Adrenal gland (tissue), 9 donors: ENCODE measurements at regions not wholly inside any gene's neighbourhood (a gene's known extent, or its start where the extent isn't known, plus 50 kb on each side); places are given as distances from the start of the nearest gene placed in this dataset.

Experiments
- DNase-seq, 7 donors: peaks; one replicate each; pipeline ENCODE4 v3.0.0-alpha.2; 2019 to 2020
- H3K27ac ChIP-seq, 5 donors: fragments of 200-600 bp; sonication (generic) in 4 of 5; 1 replicate in 3 of 5; 2 replicates in 2 of 5; pipeline versions ENCODE4 v1.5.1 to v1.8.0; 2016 to 2020; ENCODE audit warnings: mild to moderate bottlenecking in 1 of 5
- H3K27me3 ChIP-seq: fragments of 200-600 bp; 2 replicates; pipeline ENCODE4 v1.8.0; 2021
- H3K36me3 ChIP-seq, 2 donors: fragments of 200-600 bp; replicated peaks in 1 of 2; 1 replicate in 1 of 2; 2 replicates in 1 of 2; pipeline versions ENCODE4 v1.5.1 to v1.8.0; 2018 to 2022
- H3K4me1 ChIP-seq, 2 donors: fragments of 200-600 bp; replicated peaks in 1 of 2; 1 replicate in 1 of 2; 2 replicates in 1 of 2; pipeline versions ENCODE4 v1.5.1 to v1.8.0; 2018 to 2021
- H3K4me3 ChIP-seq, 4 donors: fragments of 200-600 bp; sonication (generic) in 3 of 4; one replicate each; pipeline ENCODE4 v1.5.1; 2016 to 2018
- H3K9me3 ChIP-seq, 3 donors: fragments of 200-600 bp; sonication (generic) in 1 of 3; replicated peaks in 1 of 3; 1 replicate in 2 of 3; 2 replicates in 1 of 3; pipeline versions ENCODE4 v1.5.1 to v1.8.0; 2016 to 2021
- CTCF ChIP-seq, 6 experiments: fragments of 450-650 bp in 4 of 6; fragments of 200-600 bp in 2 of 6; sonication (generic) in 1 of 6; IDR thresholded peaks; 1 replicate in 5 of 6; 2 replicates in 1 of 6; pipeline versions ENCODE4 v1.5.1 to v1.8.0; 2016 to 2021; ENCODE audit warnings: antibody characterized with exemption in 6 of 6, mild to moderate bottlenecking in 2 of 6, moderate library complexity in 1 of 6
- POLR2A ChIP-seq, 2 donors: fragments of 450-650 bp; IDR thresholded peaks; one replicate each; pipeline ENCODE4 v1.6.1; 2017; ENCODE audit warnings: antibody characterized with exemption in 2 of 2, mild to moderate bottlenecking in 2 of 2, moderate library complexity in 1 of 2
- WGBS, 4 donors: extraction: QIAGEN DNeasy Blood & Tissue Kit in 2 of 4; methylation state at CpG; one replicate each; pipeline versions ENCODE4 v1.1.5 to v1.1.7; 2013 to 2017; 5-methylcytosine and 5-hydroxymethylcytosine counted together
- intact Hi-C, 2 donors: fragments of 100-400 bp; cut with DNase I; formaldehyde crosslinking; loops; one replicate each; pipeline versions ENCODE4 v1.14.1 to v1.15.0; 2022 to 2023
- donor health status: healthy with polysubstance abuse.
- donor health status: Bipolar disorder and iron deficiency.
- donor health status: DM: yes; HTN: yes; CAD: no.
- donor health status: DM: no; HTN: no; CAD: no.
- donor health status: DM: no; HTN: no; CAD: no.

- H3K36me3 ChIP-seq, result no peaks in the 10 kb centered on the region
- no peaks in the 10 kb centered on the region for H3K9me3 ChIP-seq
- no peak overlapping the region for H3K4me3 ChIP-seq
- no peak for DNase-seq
- H3K4me1 ChIP-seq, result no peaks in the 10 kb centered on the region
- intact Hi-C loops, result no loop called here
- 78 to 86% (median 85%) methylated on average over 13 of the region's 13 CpGs for WGBS, 4 donors
- no peaks in the 10 kb centered on the region for H3K27me3 ChIP-seq
- TF ChIP-seq CTCF (IDR thresholded peaks at IDR 0.05) (no peak), POLR2A (IDR thresholded peaks at IDR 0.05) (no peak)
- no peak overlapping the region for H3K27ac ChIP-seq
These were observed 144.7 kb upstream of the RPS6KA2 start for GRCh38 chr6:166771701-166772100.

- Histone ChIP-seq H3K9me3 (no peaks in the 10 kb centered on the region), H3K4me1 (no peaks in the 10 kb centered on the region), H3K36me3 (no peaks in the 10 kb centered on the region), H3K27ac (no peak overlapping the region), H3K4me3 (no peak overlapping the region), H3K27me3 (no peaks in the 10 kb centered on the region)
- intact Hi-C loops, result no loop called here
- WGBS, 4 donors, result 78 to 83% (median 80%) methylated on average over 19 of the region's 19 CpGs
- TF ChIP-seq CTCF (IDR thresholded peaks at IDR 0.05) (no peak), POLR2A (IDR thresholded peaks at IDR 0.05) (no peak)
- no peak for DNase-seq
These were observed 143.4 kb upstream of the RPS6KA2 start for GRCh38 chr6:166770216-166771116.

- no peak overlapping the region for H3K27ac ChIP-seq
- no peaks in the 10 kb centered on the region for H3K27me3 ChIP-seq
- 88 to 99% (median 89%) methylated on average over 7 of the region's 7 CpGs for WGBS, 4 donors
- no peak overlapping the region for H3K4me3 ChIP-seq
- no peak for TF ChIP-seq CTCF (IDR thresholded peaks at IDR 0.05)
- no peak for TF ChIP-seq POLR2A (IDR thresholded peaks at IDR 0.05)
- H3K4me1 ChIP-seq, result no peaks in the 10 kb centered on the region
- no peaks in the 10 kb centered on the region for H3K9me3 ChIP-seq
- intact Hi-C loops, result no loop called here
- no peaks in the 10 kb centered on the region for H3K36me3 ChIP-seq
- no peak for DNase-seq
These were observed 142.6 kb upstream of the RPS6KA2 start for GRCh38 chr6:166769648-166770047.

- H3K27me3 ChIP-seq, result no peaks in the 10 kb centered on the region
- no peaks in the 10 kb centered on the region for H3K36me3 ChIP-seq
- no peak overlapping the region for H3K27ac ChIP-seq
- intact Hi-C loops, result no loop called here
- no peaks in the 10 kb centered on the region for H3K9me3 ChIP-seq
- TF ChIP-seq POLR2A (IDR thresholded peaks at IDR 0.05), result no peak
- TF ChIP-seq CTCF (IDR thresholded peaks at IDR 0.05), result no peak
- DNase-seq, result no peak
- WGBS, 4 donors, result 64 to 83% (median 67%) methylated on average over 8 of the region's 8 CpGs
- no peaks in the 10 kb centered on the region for H3K4me1 ChIP-seq
- no peak overlapping the region for H3K4me3 ChIP-seq
These were observed 141.7 kb upstream of the RPS6KA2 start for GRCh38 chr6:166768761-166769160.
